Fibroblast of pulmonary artery (primary cell): ENCODE measurements at regions not wholly inside any gene's neighbourhood (a gene's known extent, or its start where the extent isn't known, plus 50 kb on each side); places are given as distances from the start of the nearest gene placed in this dataset.
"Not testable (repeated sequence)": the region's sequence is repeated elsewhere in the genome, so short reads cannot be mapped to it uniquely, and the experiment has no call there.

Experiments
- DNase-seq: peaks from one replicate; pipeline ENCODE4 v3.0.0-alpha.2; 2010; ENCODE audit warnings: low read depth
- H3K4me3 ChIP-seq: replicated peaks from 2 replicates; pipeline ENCODE4 v1.5.1; 2011; ENCODE audit warnings: low read depth, mild to moderate bottlenecking, control low read depth, low read length, moderate library complexity
- CTCF ChIP-seq: IDR thresholded peaks from 2 replicates; pipeline ENCODE4 v1.5.1; 2011; ENCODE audit warnings: mild to moderate bottlenecking, control low read depth, low read length, inconsistent platforms; ENCODE audit errors: missing control alignments

GRCh38 chr1:223961985-223962384 lies 116.2 kb upstream of the TP53BP2 start:
- peak; percentile 67 for DNase-seq
- H3K4me3 ChIP-seq: not testable (repeated sequence)

- H3K4me3 ChIP-seq, DNase-seq: not testable (repeated sequence)
Observed at GRCh38 chr1:223952801-223953200, 107.1 kb upstream of the TP53BP2 start.

- not testable (repeated sequence) for H3K4me3 ChIP-seq, DNase-seq
Observed at GRCh38 chr1:223951551-223951950, 105.8 kb upstream of the TP53BP2 start.

GRCh38 chr1:223949944-223950343 lies 104.2 kb upstream of the TP53BP2 start:
- not testable (repeated sequence) for DNase-seq

GRCh38 chr1:223948041-223948440 lies 102.3 kb upstream of the TP53BP2 start:
- not testable (repeated sequence) for H3K4me3 ChIP-seq, DNase-seq

More at GRCh38 chr1:223949944-223950343, 104.2 kb upstream of the TP53BP2 start:
- not testable (repeated sequence) for H3K4me3 ChIP-seq

- H3K4me3 ChIP-seq, DNase-seq: not testable (repeated sequence)
Observed at GRCh38 chr1:223936592-223936991, 90.8 kb upstream of the TP53BP2 start.

GRCh38 chr1:223931476-223931875 lies 85.7 kb upstream of the TP53BP2 start:
- DNase-seq: not testable (repeated sequence)

GRCh38 chr1:223920805-223921204 lies 75.1 kb upstream of the TP53BP2 start:
- peak; percentile 6 for TF ChIP-seq CTCF
- not testable (repeated sequence) for H3K4me3 ChIP-seq, DNase-seq

More at GRCh38 chr1:223931476-223931875, 85.7 kb upstream of the TP53BP2 start:
- H3K4me3 ChIP-seq: not testable (repeated sequence)

GRCh38 chr1:223915476-223915875 lies 69.7 kb upstream of the TP53BP2 start:
- H3K4me3 ChIP-seq, DNase-seq: not testable (repeated sequence)

- H3K4me3 ChIP-seq, DNase-seq: not testable (repeated sequence)
Observed at GRCh38 chr1:223913715-223914114, 68.0 kb upstream of the TP53BP2 start.

- not testable (repeated sequence) for H3K4me3 ChIP-seq, DNase-seq
- TF ChIP-seq CTCF: peak; percentile 19
Observed at GRCh38 chr1:223907943-223908587, 62.3 kb upstream of the TP53BP2 start.

- not testable (repeated sequence) for DNase-seq, H3K4me3 ChIP-seq
Observed at GRCh38 chr1:223903221-223903620, 57.5 kb upstream of the TP53BP2 start.

- H3K4me3 ChIP-seq: not testable (repeated sequence)
- DNase-seq: peak; percentile 18
Observed at GRCh38 chr1:223899775-223900174, 54.0 kb upstream of the TP53BP2 start.

- DNase-seq, H3K4me3 ChIP-seq: not testable (repeated sequence)
Observed at GRCh38 chr1:223897097-223897496, 51.4 kb upstream of the TP53BP2 start.

- not testable (repeated sequence) for H3K4me3 ChIP-seq
Observed at GRCh38 chr1:223895950-223896349, 50.2 kb upstream of the TP53BP2 start.

More at GRCh38 chr1:223895950-223896349, 50.2 kb upstream of the TP53BP2 start:
- DNase-seq: not testable (repeated sequence)
